Left hindlimb (tissue), 1 donor: ENCODE measurements at regions not wholly inside any gene's neighbourhood (a gene's known extent, or its start where the extent isn't known, plus 50 kb on each side); places are given as distances from the start of the nearest gene placed in this dataset.
"Not testable (repeated sequence)": the region's sequence is repeated elsewhere in the genome, so short reads cannot be mapped to it uniquely, and the experiment has no call there.

Experiments used
- DNase-seq: peaks from one replicate; pipeline ENCODE4 v3.0.0-alpha.2; 2018

DNA sequence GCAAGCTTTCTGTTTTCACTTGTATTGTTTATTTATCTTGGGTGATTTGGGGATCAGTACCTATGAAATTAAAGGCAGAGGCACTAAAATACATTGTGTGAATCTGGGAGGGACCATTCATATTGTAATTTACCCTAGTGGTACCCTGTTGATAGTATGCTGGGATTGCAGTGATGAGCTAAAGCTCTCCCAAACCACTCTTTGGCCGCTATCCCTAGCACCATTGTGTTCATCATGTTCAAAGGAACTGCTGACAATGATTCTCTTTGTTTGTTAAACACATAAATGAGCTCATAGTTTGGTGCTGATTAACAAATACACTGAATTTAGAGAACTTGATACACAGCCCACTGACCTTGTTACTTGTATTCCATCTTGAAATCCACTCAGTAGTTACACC, 1469.8 kb downstream of the CDH11 start:
- DNase-seq = no peak

DNA sequence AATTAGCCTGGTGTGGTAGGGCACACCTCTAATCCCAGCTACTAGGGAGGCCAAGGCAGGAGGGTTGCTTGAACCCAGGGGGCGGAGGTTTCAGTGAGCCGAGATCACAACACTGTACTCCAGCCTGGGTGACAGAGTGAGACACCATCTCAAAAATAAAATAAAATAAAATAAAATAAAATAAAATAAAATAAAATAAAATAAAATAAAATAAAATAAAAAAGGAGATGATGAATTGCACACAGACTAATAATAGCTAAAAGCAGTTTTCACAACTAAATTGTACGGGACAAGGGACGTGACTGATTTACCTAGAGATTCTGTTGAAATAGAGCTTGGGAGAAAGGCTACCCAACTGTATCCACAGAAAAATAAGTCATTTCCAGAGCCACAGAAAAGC, 1471.3 kb downstream of the CDH11 start:
- DNase-seq = no peak

DNA sequence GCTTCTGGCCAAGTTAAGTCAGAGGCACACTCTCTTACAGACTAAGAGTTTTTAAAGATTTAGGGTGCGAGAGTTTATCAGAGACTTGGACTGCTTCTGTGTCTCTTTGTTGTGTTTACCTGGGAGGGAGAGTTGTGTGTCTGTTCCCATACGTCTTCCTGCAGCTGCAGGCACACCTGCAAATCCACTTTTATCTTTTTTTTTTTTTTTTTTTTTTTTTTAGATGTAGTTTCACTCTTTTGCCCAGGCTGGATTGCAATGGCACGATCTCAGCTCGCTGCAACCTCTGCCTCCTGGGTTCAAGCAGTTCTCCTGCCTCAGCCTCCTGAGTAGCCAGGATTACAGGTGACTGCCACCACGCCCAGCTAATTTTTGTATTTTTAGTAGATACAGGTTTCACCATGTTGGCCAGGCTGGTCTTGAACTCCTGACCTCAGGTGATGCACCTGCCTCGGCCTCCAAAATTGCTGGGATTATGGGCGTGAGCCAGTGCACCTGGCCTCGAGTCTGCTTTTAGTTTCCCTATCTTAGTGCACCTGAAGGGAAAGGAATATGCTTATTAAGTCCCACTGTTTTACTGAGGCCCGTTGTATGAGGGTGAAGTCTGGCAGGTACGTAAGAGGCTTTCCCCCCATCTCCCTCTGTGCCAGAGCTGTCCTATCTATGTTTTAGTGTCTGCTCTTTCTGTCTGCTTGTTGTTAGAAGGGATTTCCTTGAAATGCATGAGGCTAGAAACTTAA, 1488.0 kb downstream of the CDH11 start:
- not testable (repeated sequence) for DNase-seq

DNA sequence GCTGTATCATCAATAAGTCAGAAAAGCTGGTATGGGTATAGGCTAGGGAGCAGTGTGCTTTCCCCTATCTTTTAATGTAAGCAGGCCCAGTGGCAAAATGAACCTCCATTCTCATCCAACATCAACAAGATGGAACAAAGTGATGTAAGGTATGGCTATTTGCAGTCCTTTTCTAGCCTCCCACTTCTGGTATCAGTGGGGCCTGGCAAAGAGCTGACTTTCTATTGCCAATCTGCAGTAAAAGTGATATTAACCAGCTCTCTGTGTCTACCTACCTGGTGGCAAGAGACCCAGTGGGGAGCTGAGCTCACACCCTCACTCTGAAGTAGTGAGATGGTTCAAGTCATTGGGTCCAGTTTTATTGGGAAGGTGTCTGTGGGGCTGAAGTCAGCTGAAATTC, 1492.6 kb downstream of the CDH11 start:
- no peak for DNase-seq

DNA sequence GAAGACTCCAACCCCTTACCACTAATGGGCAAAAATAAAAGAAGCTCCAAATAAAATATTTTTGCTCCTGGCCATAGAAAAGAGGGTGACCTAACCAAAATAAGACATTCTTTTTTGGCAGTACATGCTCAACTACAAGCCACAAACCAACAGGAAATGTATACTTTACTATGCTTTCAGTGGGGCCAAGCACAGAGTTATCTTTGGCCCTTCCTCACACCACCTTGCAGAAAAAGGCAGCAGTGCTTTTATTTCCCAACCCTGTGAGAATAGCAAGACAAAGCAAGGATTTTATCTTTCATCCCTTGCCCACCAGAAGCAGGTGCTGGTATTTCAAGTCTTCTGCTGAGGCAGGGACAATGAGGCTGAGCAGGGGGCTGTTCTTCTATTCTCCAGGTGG, 1493.1 kb downstream of the CDH11 start:
- no peak for DNase-seq

DNA sequence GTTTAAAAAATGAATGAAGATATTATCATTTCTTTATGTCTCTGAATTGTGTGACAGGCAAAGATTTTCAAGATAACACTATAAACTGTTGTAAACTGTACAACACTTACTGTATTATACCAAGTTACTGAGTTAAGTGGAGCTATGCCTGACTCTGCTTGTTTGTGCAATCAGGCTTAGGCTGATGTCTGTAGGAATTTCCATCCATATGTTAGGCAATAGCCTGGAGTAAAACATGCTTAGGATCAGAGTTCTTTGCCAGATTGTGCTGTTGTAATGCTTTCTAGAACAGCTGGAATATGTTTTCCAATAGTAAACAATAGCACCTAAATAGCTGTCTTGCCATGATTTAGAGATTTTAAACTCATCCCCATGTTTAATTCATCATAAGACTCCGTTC, 1496.7 kb downstream of the CDH11 start:
- DNase-seq = no peak

DNA sequence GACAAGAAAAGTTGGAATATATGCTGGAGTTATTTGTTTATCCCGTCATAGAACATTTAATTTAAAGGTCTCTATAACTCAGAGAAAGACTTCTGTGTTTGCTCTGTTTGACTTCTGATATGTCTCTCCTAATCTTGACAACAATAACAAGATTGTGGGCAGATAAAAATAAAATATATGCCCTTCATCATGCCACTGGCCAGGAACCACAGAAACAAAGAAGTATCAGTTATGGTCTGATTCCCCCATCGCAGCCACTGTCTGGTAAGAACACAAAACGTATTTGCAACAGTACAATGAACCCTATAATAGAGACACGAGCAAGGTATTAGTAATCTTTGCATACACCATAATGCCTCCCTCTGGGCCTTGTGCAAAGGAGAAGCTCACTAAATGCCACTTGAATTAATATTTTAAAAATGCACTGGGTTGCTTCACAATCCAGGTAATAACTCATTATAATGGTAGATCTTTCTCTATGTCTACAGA, 1498.3 kb downstream of the CDH11 start:
- DNase-seq = no peak

DNA sequence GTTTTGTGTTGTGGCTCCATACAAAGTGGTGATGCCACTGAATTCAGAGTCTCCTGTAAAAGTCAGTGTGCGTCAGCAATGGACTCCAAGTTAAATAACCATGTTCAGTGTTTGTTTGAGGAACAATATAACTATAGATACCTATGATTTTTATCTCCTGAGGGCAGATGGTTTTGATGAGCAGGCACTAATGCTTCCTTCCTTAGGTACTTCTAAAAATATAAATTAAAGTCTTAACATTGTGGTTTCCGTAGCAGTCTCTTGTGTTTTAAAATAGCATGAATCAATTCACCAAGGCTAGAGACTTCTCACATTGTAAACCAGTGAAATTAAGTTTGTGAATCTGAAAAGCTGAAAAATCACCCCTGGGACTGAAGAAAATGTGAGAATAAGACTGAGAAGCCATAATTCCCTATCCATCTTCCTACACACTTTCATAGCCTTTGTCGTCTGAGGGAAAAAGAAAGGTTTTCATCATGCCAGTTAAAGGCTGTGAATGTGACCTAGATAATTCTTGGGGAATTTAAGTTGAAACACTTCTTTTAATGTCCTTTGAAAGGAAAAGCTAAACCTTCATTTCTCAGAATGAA, 1502.9 kb downstream of the CDH11 start:
- no peak for DNase-seq

DNA sequence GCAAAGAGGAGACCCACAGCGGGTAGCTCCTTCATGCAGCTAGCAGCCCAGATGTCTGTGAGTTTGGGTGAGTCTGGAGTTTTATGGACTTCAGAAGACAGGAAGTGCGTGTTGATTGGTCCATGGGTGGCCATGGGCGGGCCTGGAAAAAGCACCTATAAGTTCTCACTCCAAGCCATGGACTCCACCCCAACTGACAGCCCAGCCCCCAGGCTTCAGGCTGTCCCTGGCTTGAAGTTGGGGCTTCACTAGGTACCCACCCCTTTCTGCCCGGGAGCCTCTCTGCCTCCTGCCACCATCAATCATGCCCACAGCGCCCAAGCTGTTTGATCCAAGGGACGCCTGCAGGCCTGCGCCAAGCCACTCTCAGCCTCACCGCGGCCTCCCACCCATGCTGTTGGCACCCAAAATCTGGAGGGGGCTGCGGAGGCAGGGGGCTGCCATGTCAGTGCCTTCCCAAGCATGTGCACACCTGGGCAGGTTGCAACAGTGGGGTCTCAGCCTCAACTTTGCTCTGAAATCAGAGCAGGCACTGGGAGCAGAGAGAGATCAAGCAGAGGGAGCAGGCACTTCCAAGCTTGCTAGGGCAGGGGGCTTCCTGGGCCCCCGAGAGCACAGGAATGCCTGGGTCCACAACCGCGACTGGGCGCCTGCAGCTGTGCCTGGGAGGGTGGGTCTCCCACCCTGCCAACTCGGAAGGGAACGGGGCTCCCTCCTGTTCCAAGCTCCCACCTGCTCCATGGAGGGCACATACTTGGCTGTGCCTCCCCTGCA, 1503.7 kb downstream of the CDH11 start:
- no peak for DNase-seq

DNA sequence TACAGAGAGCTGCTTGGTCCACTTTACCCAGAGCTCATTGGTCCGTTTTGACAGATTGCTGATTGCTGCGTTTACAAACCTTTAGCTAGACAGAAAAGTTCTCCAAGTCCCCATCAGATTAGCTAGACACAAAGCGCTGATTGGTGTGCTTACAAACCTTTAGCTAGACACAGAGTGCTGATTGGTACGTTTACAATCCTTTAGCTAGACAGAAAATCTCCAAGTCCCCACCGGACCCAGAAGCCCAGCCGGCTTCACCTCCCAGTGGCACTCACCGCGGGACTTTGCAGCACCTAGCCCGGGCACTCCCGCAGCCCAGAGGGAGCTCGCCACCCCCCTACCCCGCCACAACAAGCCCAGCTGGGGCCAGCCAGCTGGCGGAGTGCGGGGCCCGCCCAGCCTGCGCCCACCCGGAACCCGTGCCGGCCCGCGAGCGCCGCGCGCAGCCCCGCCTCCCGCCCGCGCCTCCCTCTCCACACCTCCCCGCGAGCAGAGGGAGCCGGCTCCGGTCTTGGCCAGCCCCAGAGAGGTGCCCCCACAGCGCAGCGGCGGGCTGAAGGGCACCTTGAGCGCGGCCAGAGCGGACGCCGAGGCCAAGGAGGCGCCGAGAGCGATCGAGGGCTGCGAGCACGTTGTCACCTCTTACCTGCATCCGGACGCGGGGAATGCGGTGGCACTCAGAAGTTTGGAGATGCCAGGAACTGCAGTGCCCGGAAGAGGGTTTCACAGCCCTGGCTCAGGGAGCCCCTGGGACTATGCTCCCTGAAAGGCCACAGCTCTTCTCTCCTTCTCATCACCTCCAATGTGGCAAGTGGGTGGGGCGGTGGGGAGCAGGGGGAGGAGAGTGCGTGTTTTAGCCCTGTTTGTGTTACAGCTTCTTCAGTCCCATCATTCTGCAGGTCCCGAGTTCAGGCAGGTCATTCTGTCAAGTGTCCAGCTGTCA, 1504.5 kb downstream of the CDH11 start:
- peak; percentile 61 for DNase-seq

DNA sequence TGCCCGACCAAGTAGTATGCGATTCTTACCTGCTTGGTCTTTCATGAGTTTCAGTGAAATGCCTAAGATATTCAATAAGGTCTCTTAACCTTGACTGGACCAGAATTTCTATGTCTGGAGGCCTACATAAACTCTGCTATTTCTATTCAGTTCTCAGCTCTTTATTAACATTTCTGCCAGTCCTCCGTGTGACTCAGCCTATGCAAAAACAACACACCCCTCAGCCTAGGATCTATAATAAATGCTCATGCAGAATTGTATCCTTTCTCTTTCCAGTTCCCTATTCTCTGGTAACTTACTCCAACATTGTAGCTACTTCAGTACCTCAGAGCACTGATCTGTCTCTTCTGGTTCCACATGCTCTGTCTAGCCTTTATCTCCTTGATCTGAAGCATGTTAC, 1507.4 kb downstream of the CDH11 start:
- no peak for DNase-seq

DNA sequence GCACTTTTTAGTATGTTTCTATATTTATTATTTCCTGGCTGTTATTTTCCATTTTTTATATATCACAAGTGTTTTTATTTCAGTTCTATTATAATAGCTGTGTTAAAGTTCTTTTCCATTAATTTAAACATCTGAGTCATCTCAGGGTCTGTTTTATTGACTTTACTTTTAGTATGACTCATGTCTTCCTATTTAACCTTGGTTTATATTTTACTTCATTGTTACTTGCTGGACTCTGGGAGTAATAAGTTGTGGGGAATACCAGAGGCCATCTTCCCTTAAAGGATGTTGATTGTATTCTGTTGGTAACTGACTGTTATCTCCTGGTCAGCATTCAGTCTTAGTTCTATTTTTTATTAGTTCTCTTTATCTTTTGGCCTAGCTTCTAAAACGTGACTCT, 1508.2 kb downstream of the CDH11 start:
- no peak for DNase-seq

DNA sequence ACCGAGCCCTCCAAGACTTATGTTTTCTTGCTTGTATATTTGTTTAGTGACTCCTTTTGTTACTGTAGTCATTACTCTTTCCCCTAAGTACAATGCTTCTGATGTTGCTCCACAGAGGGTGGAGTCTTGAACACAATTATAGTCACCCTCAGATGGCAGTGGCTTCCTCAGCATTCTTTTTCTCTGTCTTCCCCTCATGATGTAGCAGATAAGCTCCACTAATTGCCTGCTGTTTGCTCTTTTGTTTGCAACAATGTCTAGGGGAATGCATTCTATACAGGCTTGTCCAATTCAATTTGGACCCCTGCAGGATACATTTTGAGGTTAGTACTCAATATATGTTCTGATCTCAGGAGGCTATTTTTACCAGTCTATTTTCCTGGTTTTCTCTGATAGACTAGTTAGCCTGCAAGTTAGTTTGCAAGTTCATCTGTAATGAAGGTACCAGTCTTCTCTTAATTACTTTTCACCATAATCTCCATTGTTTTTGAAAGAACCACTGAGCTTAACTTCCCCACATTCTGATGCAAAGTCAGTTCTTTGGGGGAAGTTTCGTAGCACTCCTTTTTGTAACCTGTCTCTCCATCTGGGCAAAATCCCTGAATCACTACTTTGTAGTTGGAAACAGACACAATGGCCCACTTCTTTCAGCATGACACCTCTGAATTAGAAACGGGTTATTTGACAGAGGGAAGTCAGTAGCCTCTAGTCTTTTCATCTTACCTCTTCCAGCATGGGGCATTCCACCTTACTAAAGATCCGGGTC, 1509.2 kb downstream of the CDH11 start:
- no peak for DNase-seq

DNA sequence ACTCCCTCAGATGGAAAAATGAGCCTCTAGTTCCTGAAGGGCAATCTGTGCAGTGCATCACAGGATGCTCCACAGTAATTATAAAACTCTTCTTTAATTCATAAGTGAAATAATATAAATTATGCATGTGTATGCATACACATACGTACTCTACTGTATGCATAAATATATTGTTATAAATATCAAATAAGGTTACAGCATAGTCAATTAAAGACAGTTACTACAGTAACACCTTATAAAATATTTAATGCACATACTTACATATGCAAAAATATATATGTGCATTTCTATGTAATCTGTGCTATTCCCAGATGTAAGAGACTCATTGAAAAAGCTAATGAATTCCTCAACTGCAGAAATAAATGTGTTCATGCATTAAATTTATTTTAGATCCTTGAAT, 1515.1 kb downstream of the CDH11 start:
- DNase-seq = no peak

DNA sequence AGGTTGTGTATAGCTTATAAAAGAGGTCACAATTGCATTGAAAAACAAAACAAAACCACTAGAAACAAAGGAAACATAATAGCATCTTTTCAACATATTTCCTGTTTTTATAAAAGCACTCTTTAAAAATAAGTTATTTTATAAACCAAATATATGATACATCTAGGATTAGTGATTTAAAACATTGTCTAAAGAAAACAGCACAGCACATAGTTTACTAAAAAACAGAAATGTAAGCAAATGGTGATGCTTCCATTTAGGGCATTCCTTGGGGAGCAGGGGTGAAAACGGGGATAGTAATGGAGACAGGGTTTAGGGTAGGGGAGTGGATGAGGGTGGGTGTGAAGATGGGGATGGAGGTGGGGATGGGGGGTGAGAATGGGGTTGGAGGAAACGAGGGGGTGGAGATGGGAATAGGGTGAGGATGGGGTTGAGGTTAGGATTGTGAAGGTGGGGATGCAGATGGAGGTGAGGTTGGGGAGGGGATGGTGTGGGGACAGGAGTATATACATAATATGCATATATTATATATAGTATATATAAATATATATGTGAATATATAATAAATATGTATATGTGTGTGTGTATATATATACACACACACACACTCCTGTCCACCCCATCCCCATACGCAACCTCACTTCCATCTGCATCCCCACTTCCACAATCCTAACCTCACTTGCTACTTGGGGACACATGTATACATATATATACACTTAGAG, 1519.5 kb downstream of the CDH11 start:
- no peak for DNase-seq

DNA sequence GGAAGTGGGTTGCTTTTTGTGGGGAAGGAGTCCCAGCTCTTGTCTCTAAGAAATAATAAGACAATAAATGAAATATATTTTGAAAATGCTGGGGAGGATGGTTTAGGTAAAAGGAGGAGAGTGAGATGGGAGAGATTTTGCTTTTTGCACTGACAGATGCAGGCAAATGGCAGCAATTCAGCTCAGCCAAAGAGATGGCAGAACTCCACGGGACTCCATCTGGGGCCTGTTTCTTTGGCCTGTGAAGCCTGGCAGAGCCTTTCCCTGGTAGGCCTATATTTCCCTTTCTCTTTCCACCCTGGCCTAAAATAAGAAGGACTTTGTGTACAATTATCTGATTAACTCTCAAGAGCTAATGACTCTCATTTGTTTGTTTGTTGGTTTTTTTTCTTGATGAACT, 1525.1 kb downstream of the CDH11 start:
- DNase-seq = no peak

DNA sequence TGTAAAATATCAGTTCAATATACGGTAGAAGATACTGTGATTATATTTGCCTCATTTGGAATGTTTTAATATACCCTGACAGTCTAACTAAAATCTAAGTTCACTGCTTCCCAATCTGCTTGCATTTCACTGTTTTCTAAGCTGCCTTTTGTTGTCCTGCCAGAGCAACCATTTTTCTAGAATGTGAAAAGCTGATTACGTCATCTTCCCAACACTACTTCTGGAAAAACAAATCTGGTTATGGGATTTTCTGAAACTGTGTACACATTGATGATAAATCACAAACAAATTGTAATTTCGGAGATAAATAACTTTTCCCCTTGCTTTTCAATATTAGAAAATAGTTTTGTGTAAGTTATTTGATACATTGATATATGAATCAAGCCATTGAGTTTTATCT, 1529.0 kb downstream of the CDH11 start:
- DNase-seq = no peak

DNA sequence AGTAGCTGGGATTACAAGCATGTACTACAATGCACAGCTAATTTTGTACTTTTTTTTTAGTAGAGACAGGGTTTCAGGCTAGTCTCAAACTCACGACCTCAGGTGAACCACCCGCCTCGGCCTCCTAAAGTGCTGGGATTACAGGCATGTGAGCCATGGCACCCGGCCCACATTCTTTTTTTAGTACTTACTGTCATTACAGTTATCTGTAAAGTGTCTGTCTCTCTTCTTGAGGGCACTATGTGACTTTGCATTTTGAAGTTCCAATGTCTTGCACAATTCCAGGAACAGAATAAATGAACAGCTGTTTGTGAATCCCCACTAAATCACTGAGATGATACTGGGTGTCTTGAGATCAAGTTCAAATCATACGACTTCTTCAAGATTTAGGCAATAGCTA, 1540.3 kb downstream of the CDH11 start:
- DNase-seq = no peak

DNA sequence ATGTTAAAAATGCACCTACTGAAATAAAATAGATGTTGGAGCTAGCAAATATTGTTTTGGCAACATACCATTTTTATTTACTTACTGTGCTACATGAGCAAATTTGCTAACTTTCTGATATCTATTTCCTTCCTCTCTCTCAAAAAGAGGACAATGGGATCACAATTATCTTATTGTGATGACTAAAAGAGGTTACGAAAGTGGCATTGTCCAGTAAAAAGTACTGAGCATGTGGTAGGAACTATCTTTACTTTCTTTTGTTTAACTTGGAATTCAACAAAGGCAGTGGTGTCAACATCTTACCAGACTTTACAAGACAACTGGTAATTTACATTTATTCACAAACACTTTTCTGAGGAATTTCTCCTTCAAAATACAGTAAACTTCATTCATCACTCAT, 1542.6 kb upstream of the CDH8 start:
- no peak for DNase-seq

DNA sequence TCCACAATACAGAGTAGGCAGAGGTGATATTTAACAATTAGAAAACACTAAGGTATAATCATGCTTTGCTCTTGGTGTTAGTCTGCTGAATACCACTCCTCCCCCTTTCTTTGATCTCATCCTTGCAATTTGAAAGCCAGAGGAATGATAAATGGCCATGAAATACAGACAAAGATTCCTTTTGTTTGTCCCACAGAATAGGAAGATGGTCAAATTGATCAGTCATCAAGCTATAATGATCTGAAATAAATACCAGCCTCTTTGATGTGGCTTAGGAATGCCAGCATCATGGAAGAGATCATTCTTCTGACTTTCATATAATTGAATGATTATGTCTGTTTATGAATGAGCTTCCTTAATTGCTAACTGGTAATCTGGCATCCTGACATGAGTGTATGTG, 1541.7 kb upstream of the CDH8 start:
- DNase-seq = no peak

DNA sequence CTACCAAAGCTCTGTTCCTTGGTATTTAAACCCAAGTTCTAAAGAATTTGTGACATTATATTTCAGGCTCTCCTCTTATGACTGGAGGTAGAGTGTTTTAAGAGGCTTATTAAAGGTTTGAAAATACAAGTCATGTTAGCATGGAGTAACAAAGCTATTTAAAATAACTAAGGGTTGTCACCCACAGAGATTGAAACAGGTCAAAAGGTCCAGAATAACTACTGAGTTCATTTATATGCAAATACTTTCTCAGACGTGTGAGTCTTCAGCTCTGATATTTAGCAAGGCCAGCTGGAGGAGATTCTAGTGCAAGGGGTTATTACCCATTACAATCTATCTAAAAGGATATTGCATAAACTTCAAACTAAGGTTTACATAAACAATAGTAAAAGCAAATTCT, 1538.8 kb upstream of the CDH8 start:
- DNase-seq = no peak
